Neural cell (in vitro differentiated cells): ENCODE measurements at regions not wholly inside any gene's neighbourhood (a gene's known extent, or its start where the extent isn't known, plus 50 kb on each side); places are given as distances from the start of the nearest gene placed in this dataset.

Source experiments
- CTCF ChIP-seq: fragments of 450-650 bp; IDR thresholded peaks from 2 replicates; pipeline ENCODE4 v1.5.1; 2014; ENCODE audit warnings: antibody characterized with exemption, mild to moderate bottlenecking, moderate library complexity; ENCODE audit not compliant: poor library complexity, severe bottlenecking
- EP300 ChIP-seq: fragments of 450-650 bp; conservative IDR thresholded peaks from 2 replicates; pipeline ENCODE4 v1.6.1; 2014; ENCODE audit warnings: antibody characterized with exemption, mild to moderate bottlenecking, moderate library complexity; ENCODE audit not compliant: poor library complexity, severe bottlenecking
- EZH2 ChIP-seq: fragments of 200-600, 300-800 bp; shearing (Covaris generic), sonication (generic); IDR thresholded peaks from 2 replicates; pipeline ENCODE4 v1.6.1; 2014; ENCODE audit warnings: antibody characterized with exemption, low read length, borderline replicate concordance, mild to moderate bottlenecking; ENCODE audit not compliant: insufficient read depth, poor library complexity, severe bottlenecking
- POLR2AphosphoS5 ChIP-seq: IDR thresholded peaks from 2 replicates; pipeline ENCODE4 v1.6.1; 2012
- RAD21 ChIP-seq: fragments of 450-650 bp; conservative IDR thresholded peaks from 2 replicates; pipeline ENCODE4 v1.6.1; 2014; ENCODE audit warnings: antibody characterized with exemption, mild to moderate bottlenecking, moderate library complexity
- SMC3 ChIP-seq: fragments of 450-650 bp; conservative IDR thresholded peaks from 2 replicates; pipeline ENCODE4 v1.6.1; 2014; ENCODE audit warnings: antibody characterized with exemption, mild to moderate bottlenecking, moderate library complexity; ENCODE audit not compliant: poor library complexity
- TAF1 ChIP-seq: IDR thresholded peaks from 2 replicates; pipeline ENCODE4 v1.6.1; 2012; ENCODE audit warnings: low read depth

- no peak for TF ChIP-seq CTCF
- TF ChIP-seq EP300: no peak
- TF ChIP-seq TAF1: no peak
- no peak for TF ChIP-seq POLR2AphosphoS5
- no peak for TF ChIP-seq EZH2
- no peak for TF ChIP-seq SMC3
- no peak for TF ChIP-seq RAD21
These were observed 213.7 kb upstream of the PPARGC1A start for GRCh38 chr4:24103434-24104157.
